ENCODE measurements at regions not wholly inside any gene's neighbourhood (a gene's known extent, or its start where the extent isn't known, plus 50 kb on each side); places are given as distances from the start of the nearest gene placed in this dataset.

GRCh38 chr4:110675426-110675825 lies 52.5 kb upstream of the PITX2 start:
- no peak for DNase-seq

GRCh38 chr4:110676241-110676640 lies 53.4 kb upstream of the PITX2 start:
- no peak for DNase-seq

- no peak for DNase-seq
Measured at GRCh38 chr4:110678517-110679227, 55.8 kb upstream of the PITX2 start.

- DNase-seq: no peak
Measured at GRCh38 chr4:110680265-110680664, 57.4 kb upstream of the PITX2 start.

- DNase-seq: no peak
Measured at GRCh38 chr4:110681381-110681780, 58.5 kb upstream of the PITX2 start.

GRCh38 chr4:110682311-110682710 lies 59.4 kb upstream of the PITX2 start:
- no peak for DNase-seq

GRCh38 chr4:110683601-110684000 lies 60.7 kb upstream of the PITX2 start:
- DNase-seq: no peak

- no peak for DNase-seq
Measured at GRCh38 chr4:110702326-110702725, 79.4 kb upstream of the PITX2 start.

GRCh38 chr4:110704748-110705439 lies 82.0 kb upstream of the PITX2 start:
- DNase-seq: no peak

GRCh38 chr4:110705440-110705782 lies 82.5 kb upstream of the PITX2 start:
- DNase-seq: no peak

GRCh38 chr4:110710070-110710469 lies 87.2 kb upstream of the PITX2 start:
- no peak for DNase-seq

- DNase-seq: no peak
Measured at GRCh38 chr4:110712486-110712885, 89.6 kb upstream of the PITX2 start.

GRCh38 chr4:110730318-110730717 lies 107.4 kb upstream of the PITX2 start:
- no peak for DNase-seq

GRCh38 chr4:110733901-110734300 lies 111.0 kb upstream of the PITX2 start:
- no peak for DNase-seq

GRCh38 chr4:110735686-110736085 lies 112.8 kb upstream of the PITX2 start:
- no peak for DNase-seq

GRCh38 chr4:110737931-110738330 lies 115.1 kb upstream of the PITX2 start:
- no peak for DNase-seq

GRCh38 chr4:110742143-110742542 lies 119.3 kb upstream of the PITX2 start:
- no peak for DNase-seq

GRCh38 chr4:110748071-110748470 lies 125.2 kb upstream of the PITX2 start:
- no peak for DNase-seq

- no peak for DNase-seq
Measured at GRCh38 chr4:110751183-110751582, 128.3 kb upstream of the PITX2 start.

- no peak for DNase-seq
Measured at GRCh38 chr4:110751986-110752385, 129.1 kb upstream of the PITX2 start.

- DNase-seq: no peak
Measured at GRCh38 chr4:110753466-110753865, 130.6 kb upstream of the PITX2 start.

- no peak for DNase-seq
Measured at GRCh38 chr4:110754716-110755115, 131.8 kb upstream of the PITX2 start.

- no peak for DNase-seq
Measured at GRCh38 chr4:110769578-110769977, 146.7 kb upstream of the PITX2 start.

GRCh38 chr4:110770353-110770752 lies 147.5 kb upstream of the PITX2 start:
- no peak for DNase-seq

GRCh38 chr4:110778521-110778920 lies 155.6 kb upstream of the PITX2 start:
- no peak for DNase-seq
